ENCODE measurements at regions not wholly inside any gene's neighbourhood (a gene's known extent, or its start where the extent isn't known, plus 50 kb on each side); places are given as distances from the start of the nearest gene placed in this dataset.

- Histone ChIP-seq H3K4me3 (replicated peaks in 1 of 3; ENCODE audit: insufficient read depth in 1 of 3, low read depth in 1 of 3, low read length in 3 of 3) (no peak overlapping the region), H3K4me1 (ENCODE audit: control insufficient read depth, extremely low read depth, insufficient read depth, low read length) (no peaks in the 10 kb centered on the region), H3K9me1 (replicated peaks; ENCODE audit: control insufficient read depth, extremely low read depth, insufficient read depth, low read length) (no peaks in the 10 kb centered on the region), H2AFZ (ENCODE audit: low read depth, low read length) (no peak overlapping the region), H3K79me2 (ENCODE audit: control insufficient read depth, insufficient read depth, low read length) (no peaks in the 10 kb centered on the region), H4K20me1 (replicated peaks; ENCODE audit: control insufficient read depth, extremely low read depth, insufficient read depth, low read length) (no peaks in the 10 kb centered on the region), H3K4me2 (ENCODE audit: insufficient read depth, low read length) (no peak overlapping the region), H3K27ac (ENCODE audit: insufficient read depth, low read depth, low read length) (no peak overlapping the region), H3K36me3 (ENCODE audit: control insufficient read depth in 2 of 2, extremely low read depth in 1 of 2, insufficient read depth in 2 of 2, low read length in 2 of 2) (no peaks in the 10 kb centered on the region), H3K9me3 (replicated peaks; ENCODE audit: control insufficient read depth, insufficient read depth, low read length) (no peaks in the 10 kb centered on the region), H3K27me3 (ENCODE audit: control insufficient read depth in 2 of 2, insufficient read depth in 2 of 2, low read length in 2 of 2) (no peaks in the 10 kb centered on the region), H3K9ac (replicated peaks; ENCODE audit: extremely low read depth, insufficient read depth, low read length) (no peak overlapping the region)
- dilution Hi-C loops (cut with MboI; ENCODE audit: extremely low pct_ligation_motif_present, low sequenced_read_pairs) (no loop called here), intact Hi-C loops (cut with micrococcal nuclease) (no loop called here)
- DNase-seq (ENCODE audit: low read depth, low spot score) (no peak), FAIRE-seq (no peak)
- BruUV-seq (replicated peaks), result no TSS peak
- ChIA-PET POLR2A (no interaction called here), CTCF (no interaction called here)
- TF ChIP-seq CTCF (IDR thresholded peaks at IDR 0.05; ENCODE audit: extremely low read depth in 1 of 2, insufficient read depth in 1 of 2, low read depth in 1 of 2, low read length in 2 of 2), result no peak
- no peak for TF ChIP-seq MAX (IDR thresholded peaks at IDR 0.05; ENCODE audit: insufficient read depth, insufficient read length)
- no peak for TF ChIP-seq GATA2 (IDR thresholded peaks at IDR 0.05; ENCODE audit: insufficient read depth, insufficient read length, low read depth, low read length)
- TF ChIP-seq FOS (IDR thresholded peaks at IDR 0.05; ENCODE audit: borderline replicate concordance, insufficient read depth, low read length), result no peak
- no peak for TF ChIP-seq POLR2A (IDR thresholded peaks at IDR 0.05; ENCODE audit: low read depth, low read length)
- no peak for TF ChIP-seq MYC (IDR thresholded peaks at IDR 0.05; ENCODE audit: low read depth, low read length)
- TF ChIP-seq POLR2AphosphoS5 (IDR thresholded peaks at IDR 0.05; ENCODE audit: insufficient read depth, low read depth, low read length), result no peak
- no peak for TF ChIP-seq EZH2 (IDR thresholded peaks at IDR 0.05; ENCODE audit: borderline replicate concordance, low read depth, low read length, severe bottlenecking)
- TF ChIP-seq JUN (IDR thresholded peaks at IDR 0.05; ENCODE audit: borderline replicate concordance, insufficient read depth, insufficient read length, low read depth), result no peak
These were observed 420.1 kb downstream of the IRX1 start for GRCh38 chr5:4015709-4016108.
